GM10266 (cell line): ENCODE measurements at regions not wholly inside any gene's neighbourhood (a gene's known extent, or its start where the extent isn't known, plus 50 kb on each side); places are given as distances from the start of the nearest gene placed in this dataset.

Experiments used
- DNase-seq: peaks from one replicate; pipeline ENCODE4 v3.0.0; 2012; ENCODE audit errors: extremely low spot score
- CTCF ChIP-seq: IDR thresholded peaks from 2 replicates; pipeline ENCODE4 v1.5.1; 2012; ENCODE audit warnings: mild to moderate bottlenecking, low read depth; ENCODE audit not compliant: control insufficient read depth, insufficient read depth; ENCODE audit errors: missing control alignments

GRCh38 chr5:6158974-6159831 is 219.1 kb downstream of the MED10 start:
- no peak for TF ChIP-seq CTCF
- DNase-seq: no peak

- TF ChIP-seq CTCF: no peak
- no peak for DNase-seq
Observed at GRCh38 chr5:6154216-6154615, 224.1 kb downstream of the MED10 start.

- TF ChIP-seq CTCF: no peak
- no peak for DNase-seq
Observed at GRCh38 chr5:6146271-6146670, 232.1 kb downstream of the MED10 start.

GRCh38 chr5:6145616-6146237 is 232.6 kb downstream of the MED10 start:
- no peak for DNase-seq
- TF ChIP-seq CTCF: no peak

- DNase-seq: no peak
- TF ChIP-seq CTCF: no peak
Observed at GRCh38 chr5:6143523-6143922, 234.8 kb downstream of the MED10 start.

- TF ChIP-seq CTCF: no peak
- DNase-seq: no peak
Observed at GRCh38 chr5:6142353-6142752, 236.0 kb downstream of the MED10 start.

- DNase-seq: no peak
- no peak for TF ChIP-seq CTCF
Observed at GRCh38 chr5:6140219-6140618, 238.1 kb downstream of the MED10 start.
